ENCODE measurements at regions not wholly inside any gene's neighbourhood (a gene's known extent, or its start where the extent isn't known, plus 50 kb on each side); places are given as distances from the start of the nearest gene placed in this dataset.

- POLR2A ChIA-PET = no interaction called here
- Mint-ChIP-seq H3K4me3 (no peak overlapping the region), H3K27me3 (no peaks in the 10 kb centered on the region), H3K4me1 (no peaks in the 10 kb centered on the region), H3K27ac (no peak overlapping the region), H3K36me3 (ENCODE audit: low read depth) (no peaks in the 10 kb centered on the region), H3K9me3 (no peaks in the 10 kb centered on the region)
- CTCF ChIA-PET = no interaction called here
- DNase-seq = no peak
Observed at GRCh38 chr11:28596816-28597215, 488.6 kb downstream of the METTL15 start.

- POLR2A ChIA-PET = no interaction called here
- H3K27ac Mint-ChIP-seq = no peak overlapping the region
- DNase-seq = no peak
- H3K4me3 Mint-ChIP-seq = no peak overlapping the region
- H3K4me1 Mint-ChIP-seq = no peaks in the 10 kb centered on the region
- no peaks in the 10 kb centered on the region for H3K27me3 Mint-ChIP-seq
- H3K36me3 Mint-ChIP-seq (ENCODE audit: low read depth) = no peaks in the 10 kb centered on the region
- CTCF ChIA-PET = no interaction called here
- H3K9me3 Mint-ChIP-seq = no peaks in the 10 kb centered on the region
Observed at GRCh38 chr11:28592141-28592540, 484.0 kb downstream of the METTL15 start.

- H3K36me3 Mint-ChIP-seq (ENCODE audit: low read depth) = no peaks in the 10 kb centered on the region
Observed at GRCh38 chr11:28584992-28585391, 476.8 kb downstream of the METTL15 start.

GRCh38 chr11:28582506-28582905 lies 474.3 kb downstream of the METTL15 start:
- H3K27ac Mint-ChIP-seq = no peak overlapping the region
- DNase-seq = no peak
- H3K4me1 Mint-ChIP-seq = no peaks in the 10 kb centered on the region
- H3K4me3 Mint-ChIP-seq = no peak overlapping the region
- CTCF ChIA-PET = no interaction called here
- POLR2A ChIA-PET = no interaction called here
- peaks cover 3% of the 10 kb centered on the region for H3K9me3 Mint-ChIP-seq
- no peaks in the 10 kb centered on the region for H3K27me3 Mint-ChIP-seq
- no peaks in the 10 kb centered on the region for H3K36me3 Mint-ChIP-seq (ENCODE audit: low read depth)

More at GRCh38 chr11:28584992-28585391, 476.8 kb downstream of the METTL15 start:
- ChIA-PET POLR2A (no interaction called here), CTCF (no interaction called here)
- Mint-ChIP-seq H3K27me3 (no peaks in the 10 kb centered on the region), H3K4me1 (no peaks in the 10 kb centered on the region), H3K9me3 (peaks cover 3% of the 10 kb centered on the region), H3K4me3 (no peak overlapping the region), H3K27ac (no peak overlapping the region)
- DNase-seq = no peak

GRCh38 chr11:28581286-28582242 lies 473.4 kb downstream of the METTL15 start:
- Mint-ChIP-seq H3K27me3 (no peaks in the 10 kb centered on the region), H3K4me1 (no peaks in the 10 kb centered on the region), H3K27ac (no peak overlapping the region), H3K9me3 (peaks cover 3% of the 10 kb centered on the region), H3K36me3 (ENCODE audit: low read depth) (no peaks in the 10 kb centered on the region), H3K4me3 (no peak overlapping the region)
- ChIA-PET POLR2A (no interaction called here), CTCF (no interaction called here)
- no peak for DNase-seq

GRCh38 chr11:28571371-28571770 lies 463.2 kb downstream of the METTL15 start:
- H3K4me3 Mint-ChIP-seq = no peak overlapping the region
- no peak overlapping the region for H3K27ac Mint-ChIP-seq
- no peaks in the 10 kb centered on the region for H3K27me3 Mint-ChIP-seq
- H3K4me1 Mint-ChIP-seq = no peaks in the 10 kb centered on the region
- no peaks in the 10 kb centered on the region for H3K9me3 Mint-ChIP-seq
- no peak for DNase-seq
- POLR2A ChIA-PET = no interaction called here
- no peaks in the 10 kb centered on the region for H3K36me3 Mint-ChIP-seq (ENCODE audit: low read depth)
- CTCF ChIA-PET = no interaction called here

- POLR2A ChIA-PET = no interaction called here
- CTCF ChIA-PET = no interaction called here
- H3K27me3 Mint-ChIP-seq = no peaks in the 10 kb centered on the region
- no peaks in the 10 kb centered on the region for H3K9me3 Mint-ChIP-seq
- no peaks in the 10 kb centered on the region for H3K36me3 Mint-ChIP-seq (ENCODE audit: low read depth)
- no peak overlapping the region for H3K27ac Mint-ChIP-seq
- DNase-seq = no peak
- H3K4me3 Mint-ChIP-seq = no peak overlapping the region
- H3K4me1 Mint-ChIP-seq = no peaks in the 10 kb centered on the region
Observed at GRCh38 chr11:28569106-28569505, 460.9 kb downstream of the METTL15 start.

- Mint-ChIP-seq H3K36me3 (ENCODE audit: low read depth) (no peaks in the 10 kb centered on the region), H3K9me3 (no peaks in the 10 kb centered on the region), H3K27ac (no peak overlapping the region), H3K4me3 (no peak overlapping the region), H3K27me3 (no peaks in the 10 kb centered on the region), H3K4me1 (no peaks in the 10 kb centered on the region)
- no peak for DNase-seq
- ChIA-PET POLR2A (no interaction called here), CTCF (no interaction called here)
Observed at GRCh38 chr11:28566339-28567089, 458.3 kb downstream of the METTL15 start.

- Mint-ChIP-seq H3K9me3 (no peaks in the 10 kb centered on the region), H3K4me3 (no peak overlapping the region)
- POLR2A ChIA-PET = no interaction called here
Observed at GRCh38 chr11:28559492-28559891, 451.3 kb downstream of the METTL15 start.

GRCh38 chr11:28547321-28547741 lies 439.1 kb downstream of the METTL15 start:
- no peak for DNase-seq
- Mint-ChIP-seq H3K4me3 (no peak overlapping the region), H3K9me3 (peaks cover 3% of the 10 kb centered on the region), H3K27ac (no peak overlapping the region), H3K4me1 (no peaks in the 10 kb centered on the region), H3K27me3 (no peaks in the 10 kb centered on the region), H3K36me3 (ENCODE audit: low read depth) (no peaks in the 10 kb centered on the region)
- POLR2A ChIA-PET = no interaction called here
- CTCF ChIA-PET = no interaction called here

More at GRCh38 chr11:28559492-28559891, 451.3 kb downstream of the METTL15 start:
- DNase-seq = no peak
- H3K27me3 Mint-ChIP-seq = no peaks in the 10 kb centered on the region
- H3K27ac Mint-ChIP-seq = no peak overlapping the region
- no peaks in the 10 kb centered on the region for H3K4me1 Mint-ChIP-seq
- CTCF ChIA-PET = no interaction called here
- no peaks in the 10 kb centered on the region for H3K36me3 Mint-ChIP-seq (ENCODE audit: low read depth)

- no peaks in the 10 kb centered on the region for H3K4me1 Mint-ChIP-seq
- POLR2A ChIA-PET = no interaction called here
- CTCF ChIA-PET = no interaction called here
- H3K27me3 Mint-ChIP-seq = no peaks in the 10 kb centered on the region
- no peaks in the 10 kb centered on the region for H3K36me3 Mint-ChIP-seq (ENCODE audit: low read depth)
- H3K4me3 Mint-ChIP-seq = no peak overlapping the region
- no peak for DNase-seq
- H3K27ac Mint-ChIP-seq = no peak overlapping the region
- peaks cover 3% of the 10 kb centered on the region for H3K9me3 Mint-ChIP-seq
Observed at GRCh38 chr11:28545536-28545935, 437.3 kb downstream of the METTL15 start.

- peaks cover 3% of the 10 kb centered on the region for H3K9me3 Mint-ChIP-seq
- ChIA-PET POLR2A (no interaction called here), CTCF (no interaction called here)
- no peak for DNase-seq
- H3K27ac Mint-ChIP-seq = no peak overlapping the region
- H3K4me1 Mint-ChIP-seq = no peaks in the 10 kb centered on the region
- no peaks in the 10 kb centered on the region for H3K27me3 Mint-ChIP-seq
- no peak overlapping the region for H3K4me3 Mint-ChIP-seq
- no peaks in the 10 kb centered on the region for H3K36me3 Mint-ChIP-seq (ENCODE audit: low read depth)
Observed at GRCh38 chr11:28542561-28542960, 434.4 kb downstream of the METTL15 start.

GRCh38 chr11:28539239-28540030 lies 431.2 kb downstream of the METTL15 start:
- ChIA-PET POLR2A (no interaction called here), CTCF (no interaction called here)
- no peak overlapping the region for H3K27ac Mint-ChIP-seq
- H3K4me3 Mint-ChIP-seq = no peak overlapping the region
- no peaks in the 10 kb centered on the region for H3K9me3 Mint-ChIP-seq
- no peaks in the 10 kb centered on the region for H3K4me1 Mint-ChIP-seq
- H3K27me3 Mint-ChIP-seq = no peaks in the 10 kb centered on the region
- DNase-seq = no peak
- no peaks in the 10 kb centered on the region for H3K36me3 Mint-ChIP-seq (ENCODE audit: low read depth)
